ENCODE measurements at regions not wholly inside any gene's neighbourhood (a gene's known extent, or its start where the extent isn't known, plus 50 kb on each side); places are given as distances from the start of the nearest gene placed in this dataset.

- no peak for TF ChIP-seq ZNF331 (CRISPR knock-in tag; IDR thresholded peaks at IDR 0.05; ENCODE audit: low read depth)
Observed at GRCh38 chr7:13821152-13821787, 168.2 kb downstream of the ETV1 start (continued).

GRCh38 chr7:13822678-13823077 is 166.8 kb downstream of the ETV1 start:
- H3K4me2 ChIP-seq = no peak overlapping the region
- H3K36me3 ChIP-seq (ENCODE audit: insufficient read depth) = no peaks in the 10 kb centered on the region
- H3F3A ChIP-seq (replicated peaks; ENCODE audit: low read depth) = no peaks in the 10 kb centered on the region
- H3K27me3 Mint-ChIP-seq (ENCODE audit: insufficient read depth, low read depth, poor library complexity) = no peaks in the 10 kb centered on the region
- no peaks in the 10 kb centered on the region for H3K27me3 ChIP-seq (ENCODE audit: insufficient read depth)
- DNase-seq (ENCODE audit: low spot score) = no peak
- no peak for ATAC-seq
- H3K27ac ChIP-seq (ENCODE audit: low read depth) = no peak overlapping the region
- no peak for TF ChIP-seq EZH2 (IDR thresholded peaks at IDR 0.05; ENCODE audit: low read depth, unreplicated experiment)
- TF ChIP-seq CREB1 (CRISPR knock-in tag; IDR thresholded peaks at IDR 0.05; ENCODE audit: low read depth) = no peak
- no peak for TF ChIP-seq ZNF462 (CRISPR knock-in tag; IDR thresholded peaks at IDR 0.05)
- TF ChIP-seq NANOG (IDR thresholded peaks at IDR 0.05; ENCODE audit: borderline replicate concordance) = no peak
- TF ChIP-seq ZNF331 (CRISPR knock-in tag; IDR thresholded peaks at IDR 0.05; ENCODE audit: low read depth) = no peak
- TF ChIP-seq POLR2AphosphoS5 (IDR thresholded peaks at IDR 0.05; ENCODE audit: low read depth) = no peak
- no peak for TF ChIP-seq EZH2phosphoT487 (IDR thresholded peaks at IDR 0.05; ENCODE audit: unreplicated experiment)
- no peak for TF ChIP-seq REST (IDR thresholded peaks at IDR 0.05; ENCODE audit: unreplicated experiment)
- no peak for TF ChIP-seq ETS1 (IDR thresholded peaks at IDR 0.05)
- TF ChIP-seq STAT1 (IDR thresholded peaks at IDR 0.05; ENCODE audit: unreplicated experiment) = no peak
- TF ChIP-seq JUNB (IDR thresholded peaks at IDR 0.05; ENCODE audit: unreplicated experiment) = no peak
- no peak for TF ChIP-seq ZNF114 (CRISPR knock-in tag; IDR thresholded peaks at IDR 0.05)
- H4K20me1 ChIP-seq (replicated peaks; ENCODE audit: insufficient read depth) = no peaks in the 10 kb centered on the region
- no peaks in the 10 kb centered on the region for H3K4me1 ChIP-seq (ENCODE audit: insufficient read depth)
- H3K27ac Mint-ChIP-seq = no peak overlapping the region
- H3K79me2 ChIP-seq (replicated peaks; ENCODE audit: insufficient read depth) = no peaks in the 10 kb centered on the region
- H3K36me3 Mint-ChIP-seq (ENCODE audit: low read depth) = no peaks in the 10 kb centered on the region
- no peaks in the 10 kb centered on the region for H3K4me1 Mint-ChIP-seq
- no peak overlapping the region for H3K4me3 ChIP-seq
- no peaks in the 10 kb centered on the region; the same call in 2 of the 3 replicates for H3K9me3 Mint-ChIP-seq
- H3K9me2 ChIP-seq (ENCODE audit: insufficient read depth) = no peaks in the 10 kb centered on the region; the same call in 1 of the 2 replicates
- no peak overlapping the region for H2AFZ ChIP-seq
- H3K4me3 Mint-ChIP-seq = no peak overlapping the region

Measured in GM23338 (cell line).